ENCODE measurements at regions not wholly inside any gene's neighbourhood (a gene's known extent, or its start where the extent isn't known, plus 50 kb on each side); places are given as distances from the start of the nearest gene placed in this dataset.

GRCh38 chr17:71111460-71111859, 942.1 kb downstream of the KCNJ2 start:
- intact Hi-C loops (cut with micrococcal nuclease): no loop called here
- Mint-ChIP-seq H3K36me3 (ENCODE audit: low read depth) (no peaks in the 10 kb centered on the region), H3K27me3 (ENCODE audit: low read depth) (no peaks in the 10 kb centered on the region), H3K4me3 (ENCODE audit: low read depth) (no peak overlapping the region), H3K4me1 (ENCODE audit: low read depth) (no peaks in the 10 kb centered on the region), H3K9me3 (peaks cover 29% of the 10 kb centered on the region), H3K27ac (no peak overlapping the region)
- no peak for DNase-seq (ENCODE audit: low spot score)

GRCh38 chr17:71111934-71112333, 942.6 kb downstream of the KCNJ2 start:
- Mint-ChIP-seq H3K4me1 (ENCODE audit: low read depth) (no peaks in the 10 kb centered on the region), H3K36me3 (ENCODE audit: low read depth) (no peaks in the 10 kb centered on the region), H3K9me3 (peaks cover 28% of the 10 kb centered on the region), H3K27me3 (ENCODE audit: low read depth) (no peaks in the 10 kb centered on the region), H3K4me3 (ENCODE audit: low read depth) (no peak overlapping the region), H3K27ac (no peak overlapping the region)
- no peak for DNase-seq (ENCODE audit: low spot score)
- intact Hi-C loops (cut with micrococcal nuclease): no loop called here

GRCh38 chr17:71113347-71113746, 944.0 kb downstream of the KCNJ2 start:
- Mint-ChIP-seq H3K36me3 (ENCODE audit: low read depth) (no peaks in the 10 kb centered on the region), H3K27me3 (ENCODE audit: low read depth) (no peaks in the 10 kb centered on the region), H3K4me3 (ENCODE audit: low read depth) (no peak overlapping the region), H3K4me1 (ENCODE audit: low read depth) (no peaks in the 10 kb centered on the region), H3K27ac (no peak overlapping the region), H3K9me3 (peaks cover 32% of the 10 kb centered on the region)
- intact Hi-C loops (cut with micrococcal nuclease): no loop called here
- DNase-seq (ENCODE audit: low spot score): no peak

- intact Hi-C loops (cut with micrococcal nuclease): no loop called here
- Mint-ChIP-seq H3K4me3 (ENCODE audit: low read depth) (no peak overlapping the region), H3K36me3 (ENCODE audit: low read depth) (no peaks in the 10 kb centered on the region), H3K4me1 (ENCODE audit: low read depth) (no peaks in the 10 kb centered on the region), H3K27me3 (ENCODE audit: low read depth) (no peaks in the 10 kb centered on the region), H3K9me3 (peaks cover 27% of the 10 kb centered on the region), H3K27ac (no peak overlapping the region)
- DNase-seq (ENCODE audit: low spot score): no peak
These were observed 945.8 kb downstream of the KCNJ2 start for GRCh38 chr17:71114911-71115668.

- intact Hi-C loops (cut with micrococcal nuclease): no loop called here
- peaks cover 22% of the 10 kb centered on the region for H3K9me3 Mint-ChIP-seq
- no peaks in the 10 kb centered on the region for H3K36me3 Mint-ChIP-seq (ENCODE audit: low read depth)
- no peak overlapping the region for H3K27ac Mint-ChIP-seq
- no peak for DNase-seq (ENCODE audit: low spot score)
- H3K27me3 Mint-ChIP-seq (ENCODE audit: low read depth): no peaks in the 10 kb centered on the region
- no peaks in the 10 kb centered on the region for H3K4me1 Mint-ChIP-seq (ENCODE audit: low read depth)
- no peak overlapping the region for H3K4me3 Mint-ChIP-seq (ENCODE audit: low read depth)
These were observed 946.3 kb downstream of the KCNJ2 start for GRCh38 chr17:71115669-71115972.

GRCh38 chr17:71117466-71117865, 948.1 kb downstream of the KCNJ2 start:
- no peaks in the 10 kb centered on the region for H3K27me3 Mint-ChIP-seq (ENCODE audit: low read depth)
- H3K9me3 Mint-ChIP-seq: peaks cover 25% of the 10 kb centered on the region
- H3K27ac Mint-ChIP-seq: no peak overlapping the region
- H3K4me3 Mint-ChIP-seq (ENCODE audit: low read depth): no peak overlapping the region
- no peak for DNase-seq (ENCODE audit: low spot score)
- H3K36me3 Mint-ChIP-seq (ENCODE audit: low read depth): no peaks in the 10 kb centered on the region
- no peaks in the 10 kb centered on the region for H3K4me1 Mint-ChIP-seq (ENCODE audit: low read depth)
- intact Hi-C loops (cut with micrococcal nuclease): no loop called here

- Mint-ChIP-seq H3K27me3 (ENCODE audit: low read depth) (no peaks in the 10 kb centered on the region), H3K36me3 (ENCODE audit: low read depth) (no peaks in the 10 kb centered on the region), H3K4me3 (ENCODE audit: low read depth) (no peak overlapping the region), H3K27ac (no peak overlapping the region), H3K9me3 (peaks cover 23% of the 10 kb centered on the region), H3K4me1 (ENCODE audit: low read depth) (no peaks in the 10 kb centered on the region)
- no peak for DNase-seq (ENCODE audit: low spot score)
- intact Hi-C loops (cut with micrococcal nuclease): no loop called here
These were observed 948.7 kb downstream of the KCNJ2 start for GRCh38 chr17:71118039-71118438.

GRCh38 chr17:71127416-71127815, 958.1 kb downstream of the KCNJ2 start:
- Mint-ChIP-seq H3K27ac (no peak overlapping the region), H3K27me3 (ENCODE audit: low read depth) (no peaks in the 10 kb centered on the region), H3K4me3 (ENCODE audit: low read depth) (no peak overlapping the region), H3K36me3 (ENCODE audit: low read depth) (no peaks in the 10 kb centered on the region), H3K9me3 (peaks cover 21% of the 10 kb centered on the region), H3K4me1 (ENCODE audit: low read depth) (no peaks in the 10 kb centered on the region)
- DNase-seq (ENCODE audit: low spot score): no peak
- intact Hi-C loops (cut with micrococcal nuclease): no loop called here

- H3K4me3 Mint-ChIP-seq (ENCODE audit: low read depth): no peak overlapping the region
- no peaks in the 10 kb centered on the region for H3K27me3 Mint-ChIP-seq (ENCODE audit: low read depth)
- no peaks in the 10 kb centered on the region for H3K4me1 Mint-ChIP-seq (ENCODE audit: low read depth)
- H3K9me3 Mint-ChIP-seq: peaks cover 20% of the 10 kb centered on the region
- no peak for DNase-seq (ENCODE audit: low spot score)
- intact Hi-C loops (cut with micrococcal nuclease): no loop called here
- H3K27ac Mint-ChIP-seq: no peak overlapping the region
- no peaks in the 10 kb centered on the region for H3K36me3 Mint-ChIP-seq (ENCODE audit: low read depth)
These were observed 973.0 kb downstream of the KCNJ2 start for GRCh38 chr17:71142333-71142732.

- Mint-ChIP-seq H3K4me1 (ENCODE audit: low read depth) (no peaks in the 10 kb centered on the region), H3K27ac (no peak overlapping the region), H3K27me3 (ENCODE audit: low read depth) (no peaks in the 10 kb centered on the region), H3K9me3 (peaks cover 19% of the 10 kb centered on the region), H3K4me3 (ENCODE audit: low read depth) (no peak overlapping the region), H3K36me3 (ENCODE audit: low read depth) (no peaks in the 10 kb centered on the region)
- intact Hi-C loops (cut with micrococcal nuclease): no loop called here
- DNase-seq (ENCODE audit: low spot score): no peak
These were observed 975.3 kb upstream of the SOX9 start for GRCh38 chr17:71145486-71145885.

GRCh38 chr17:71147906-71148305, 972.9 kb upstream of the SOX9 start:
- H3K27me3 Mint-ChIP-seq (ENCODE audit: low read depth): no peaks in the 10 kb centered on the region
- no peaks in the 10 kb centered on the region for H3K4me1 Mint-ChIP-seq (ENCODE audit: low read depth)
- intact Hi-C loops (cut with micrococcal nuclease): no loop called here
- H3K9me3 Mint-ChIP-seq: peaks cover 19% of the 10 kb centered on the region
- DNase-seq (ENCODE audit: low spot score): no peak
- no peaks in the 10 kb centered on the region for H3K36me3 Mint-ChIP-seq (ENCODE audit: low read depth)
- H3K4me3 Mint-ChIP-seq (ENCODE audit: low read depth): no peak overlapping the region
- H3K27ac Mint-ChIP-seq: no peak overlapping the region

GRCh38 chr17:71149607-71150006, 971.2 kb upstream of the SOX9 start:
- H3K4me1 Mint-ChIP-seq (ENCODE audit: low read depth): no peaks in the 10 kb centered on the region
- intact Hi-C loops (cut with micrococcal nuclease): no loop called here
- H3K9me3 Mint-ChIP-seq: peaks cover 24% of the 10 kb centered on the region

GRCh38 chr17:71157297-71157696, 963.5 kb upstream of the SOX9 start:
- H3K36me3 Mint-ChIP-seq (ENCODE audit: low read depth): no peaks in the 10 kb centered on the region
- no peaks in the 10 kb centered on the region for H3K27me3 Mint-ChIP-seq (ENCODE audit: low read depth)
- H3K4me3 Mint-ChIP-seq (ENCODE audit: low read depth): no peak overlapping the region
- no peak for DNase-seq (ENCODE audit: low spot score)
- peaks cover 37% of the 10 kb centered on the region for H3K9me3 Mint-ChIP-seq
- intact Hi-C loops (cut with micrococcal nuclease): no loop called here
- H3K4me1 Mint-ChIP-seq (ENCODE audit: low read depth): no peaks in the 10 kb centered on the region
- no peak overlapping the region for H3K27ac Mint-ChIP-seq

More at GRCh38 chr17:71149607-71150006, 971.2 kb upstream of the SOX9 start:
- Mint-ChIP-seq H3K36me3 (ENCODE audit: low read depth) (no peaks in the 10 kb centered on the region), H3K4me3 (ENCODE audit: low read depth) (no peak overlapping the region), H3K27me3 (ENCODE audit: low read depth) (no peaks in the 10 kb centered on the region), H3K27ac (no peak overlapping the region)
- DNase-seq (ENCODE audit: low spot score): no peak

- Mint-ChIP-seq H3K27me3 (ENCODE audit: low read depth) (no peaks in the 10 kb centered on the region), H3K27ac (no peak overlapping the region), H3K4me3 (ENCODE audit: low read depth) (no peak overlapping the region), H3K4me1 (ENCODE audit: low read depth) (no peaks in the 10 kb centered on the region), H3K36me3 (ENCODE audit: low read depth) (no peaks in the 10 kb centered on the region), H3K9me3 (peaks cover 34% of the 10 kb centered on the region)
- intact Hi-C loops (cut with micrococcal nuclease): no loop called here
- no peak for DNase-seq (ENCODE audit: low spot score)
These were observed 962.4 kb upstream of the SOX9 start for GRCh38 chr17:71158437-71158836.

Measured in activated T-helper 2 cell treated with anti-CD3 and anti-CD28 coated beads, Interferon-gamma antibody, Interleukin-2, Interleukin-4, amounts not matched to agents 10 μg/mL and 5 μg/mL and 100 μg/mL, durations not matched to agents 14 hours and 24 hours and 36 hours (primary cell).